GM21515 (cell line): ENCODE measurements at regions not wholly inside any gene's neighbourhood (a gene's known extent, or its start where the extent isn't known, plus 50 kb on each side); places are given as distances from the start of the nearest gene placed in this dataset.
"Not testable (repeated sequence)": the region's sequence is repeated elsewhere in the genome, so short reads cannot be mapped to it uniquely, and the experiment has no call there.

Experiments used
- ATAC-seq: cut with Tn5 transposase; IDR thresholded peaks from one replicate; pipeline ENCODE4 v1.9.1; 2021; ENCODE audit not compliant: unreplicated experiment

GRCh38 chr12:20017802-20018201, 350.5 kb upstream of the PDE3A start:
- ATAC-seq: no peak

GRCh38 chr12:20018406-20018805, 349.9 kb upstream of the PDE3A start:
- no peak for ATAC-seq

- ATAC-seq: no peak
Observed at GRCh38 chr12:20024194-20024593, 344.1 kb upstream of the PDE3A start.

GRCh38 chr12:20028033-20028432, 340.3 kb upstream of the PDE3A start:
- no peak for ATAC-seq

- ATAC-seq: no peak
Observed at GRCh38 chr12:20030826-20031225, 337.5 kb upstream of the PDE3A start.

GRCh38 chr12:20039562-20039961, 328.8 kb upstream of the PDE3A start:
- ATAC-seq: no peak

GRCh38 chr12:20040184-20040583, 328.2 kb upstream of the PDE3A start:
- no peak for ATAC-seq

GRCh38 chr12:20040831-20041230, 327.5 kb upstream of the PDE3A start:
- ATAC-seq: no peak

- ATAC-seq: no peak
Observed at GRCh38 chr12:20044351-20044750, 324.0 kb upstream of the PDE3A start.

- no peak for ATAC-seq
Observed at GRCh38 chr12:20044846-20045245, 323.5 kb upstream of the PDE3A start.

- ATAC-seq: no peak
Observed at GRCh38 chr12:20047901-20048300, 320.4 kb upstream of the PDE3A start.

- ATAC-seq: no peak
Observed at GRCh38 chr12:20050221-20050620, 318.1 kb upstream of the PDE3A start.

GRCh38 chr12:20053782-20054181, 314.6 kb upstream of the PDE3A start:
- no peak for ATAC-seq

GRCh38 chr12:20055856-20056255, 312.5 kb upstream of the PDE3A start:
- no peak for ATAC-seq

- ATAC-seq: no peak
Observed at GRCh38 chr12:20057398-20057797, 310.9 kb upstream of the PDE3A start.

- no peak for ATAC-seq
Observed at GRCh38 chr12:20063116-20063515, 305.2 kb upstream of the PDE3A start.

GRCh38 chr12:20077618-20078017, 290.7 kb upstream of the PDE3A start:
- no peak for ATAC-seq

- ATAC-seq: no peak
Observed at GRCh38 chr12:20089077-20089476, 279.3 kb upstream of the PDE3A start.

- ATAC-seq: not testable (repeated sequence)
Observed at GRCh38 chr12:20093190-20093810, 275.0 kb upstream of the PDE3A start.

- ATAC-seq: no peak
Observed at GRCh38 chr12:20096430-20096829, 271.9 kb upstream of the PDE3A start.

GRCh38 chr12:20097626-20098025, 270.7 kb upstream of the PDE3A start:
- no peak for ATAC-seq

- ATAC-seq: no peak
Observed at GRCh38 chr12:20099395-20100183, 268.7 kb upstream of the PDE3A start.

GRCh38 chr12:20101046-20101445, 267.3 kb upstream of the PDE3A start:
- ATAC-seq: no peak
